ENCODE measurements at regions not wholly inside any gene's neighbourhood (a gene's known extent, or its start where the extent isn't known, plus 50 kb on each side); places are given as distances from the start of the nearest gene placed in this dataset.

DNA sequence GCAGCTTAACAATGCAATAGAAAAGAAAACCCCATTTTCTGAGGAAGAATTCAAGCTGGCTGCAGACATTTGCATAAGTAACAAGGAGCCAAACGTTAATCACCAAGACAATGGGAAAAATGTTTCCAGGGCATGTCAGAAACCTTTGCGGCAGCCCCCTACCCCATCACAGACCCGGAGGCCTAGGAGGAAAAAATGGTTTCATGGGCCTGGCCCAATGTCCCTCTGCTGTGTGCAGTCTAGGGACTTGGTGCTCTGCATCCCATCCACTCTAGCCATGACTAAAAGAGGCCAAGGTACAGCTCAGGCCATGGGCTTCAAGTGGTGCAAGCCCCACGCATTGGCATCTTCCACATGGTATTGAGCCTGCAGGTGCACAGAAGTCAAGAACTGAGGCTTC is 147.0 kb upstream of the NR3C2 start:
- TF ChIP-seq, protein P1, sequence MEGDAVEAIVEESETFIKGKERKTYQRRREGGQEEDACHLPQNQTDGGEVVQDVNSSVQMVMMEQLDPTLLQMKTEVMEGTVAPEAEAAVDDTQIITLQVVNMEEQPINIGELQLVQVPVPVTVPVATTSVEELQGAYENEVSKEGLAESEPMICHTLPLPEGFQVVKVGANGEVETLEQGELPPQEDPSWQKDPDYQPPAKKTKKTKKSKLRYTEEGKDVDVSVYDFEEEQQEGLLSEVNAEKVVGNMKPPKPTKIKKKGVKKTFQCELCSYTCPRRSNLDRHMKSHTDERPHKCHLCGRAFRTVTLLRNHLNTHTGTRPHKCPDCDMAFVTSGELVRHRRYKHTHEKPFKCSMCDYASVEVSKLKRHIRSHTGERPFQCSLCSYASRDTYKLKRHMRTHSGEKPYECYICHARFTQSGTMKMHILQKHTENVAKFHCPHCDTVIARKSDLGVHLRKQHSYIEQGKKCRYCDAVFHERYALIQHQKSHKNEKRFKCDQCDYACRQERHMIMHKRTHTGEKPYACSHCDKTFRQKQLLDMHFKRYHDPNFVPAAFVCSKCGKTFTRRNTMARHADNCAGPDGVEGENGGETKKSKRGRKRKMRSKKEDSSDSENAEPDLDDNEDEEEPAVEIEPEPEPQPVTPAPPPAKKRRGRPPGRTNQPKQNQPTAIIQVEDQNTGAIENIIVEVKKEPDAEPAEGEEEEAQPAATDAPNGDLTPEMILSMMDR (IDR thresholded peaks at IDR 0.05; ENCODE audit: insufficient read depth, low read length, poor library complexity, severe bottlenecking) = no peak
- no peak for TF ChIP-seq EZH2phosphoT487 (conservative IDR thresholded peaks at IDR 0.05; ENCODE audit: low read length)
